ENCODE measurements at regions not wholly inside any gene's neighbourhood (a gene's known extent, or its start where the extent isn't known, plus 50 kb on each side); places are given as distances from the start of the nearest gene placed in this dataset.

GRCh38 chr12:60834806-60835205 is 1239.0 kb downstream of the SLC16A7 start:
- TF ChIP-seq POLR2A (IDR thresholded peaks at IDR 0.05) (no peak), CTCF (IDR thresholded peaks at IDR 0.05) (no peak)
